ENCODE measurements at regions not wholly inside any gene's neighbourhood (a gene's known extent, or its start where the extent isn't known, plus 50 kb on each side); places are given as distances from the start of the nearest gene placed in this dataset.

GRCh38 chr11:36803084-36803483 lies 205.0 kb upstream of the RAG2 start (continued):
- TF ChIP-seq, protein P1, sequence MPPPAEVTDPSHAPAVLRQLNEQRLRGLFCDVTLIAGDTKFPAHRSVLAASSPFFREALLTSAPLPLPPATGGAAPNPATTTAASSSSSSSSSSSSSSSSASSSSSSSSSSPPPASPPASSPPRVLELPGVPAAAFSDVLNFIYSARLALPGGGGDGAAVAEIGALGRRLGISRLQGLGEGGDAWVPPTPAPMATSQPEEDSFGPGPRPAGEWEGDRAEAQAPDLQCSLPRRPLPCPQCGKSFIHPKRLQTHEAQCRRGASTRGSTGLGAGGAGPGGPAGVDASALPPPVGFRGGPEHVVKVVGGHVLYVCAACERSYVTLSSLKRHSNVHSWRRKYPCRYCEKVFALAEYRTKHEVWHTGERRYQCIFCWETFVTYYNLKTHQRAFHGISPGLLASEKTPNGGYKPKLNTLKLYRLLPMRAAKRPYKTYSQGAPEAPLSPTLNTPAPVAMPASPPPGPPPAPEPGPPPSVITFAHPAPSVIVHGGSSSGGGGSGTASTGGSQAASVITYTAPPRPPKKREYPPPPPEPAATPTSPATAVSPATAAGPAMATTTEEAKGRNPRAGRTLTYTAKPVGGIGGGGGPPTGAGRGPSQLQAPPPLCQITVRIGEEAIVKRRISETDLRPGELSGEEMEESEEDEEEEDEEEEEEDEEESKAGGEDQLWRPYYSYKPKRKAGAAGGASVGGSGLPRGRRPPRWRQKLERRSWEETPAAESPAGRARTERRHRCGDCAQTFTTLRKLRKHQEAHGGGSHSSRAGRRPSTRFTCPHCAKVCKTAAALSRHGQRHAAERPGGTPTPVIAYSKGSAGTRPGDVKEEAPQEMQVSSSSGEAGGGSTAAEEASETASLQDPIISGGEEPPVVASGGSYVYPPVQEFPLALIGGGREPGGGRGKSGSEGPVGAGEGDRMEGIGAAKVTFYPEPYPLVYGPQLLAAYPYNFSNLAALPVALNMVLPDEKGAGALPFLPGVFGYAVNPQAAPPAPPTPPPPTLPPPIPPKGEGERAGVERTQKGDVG (CRISPR knock-in tag; IDR thresholded peaks at IDR 0.05; ENCODE audit: borderline replicate concordance): no peak
- TF ChIP-seq STAG1 (CRISPR knock-in tag; IDR thresholded peaks at IDR 0.05): no peak

DNA sequence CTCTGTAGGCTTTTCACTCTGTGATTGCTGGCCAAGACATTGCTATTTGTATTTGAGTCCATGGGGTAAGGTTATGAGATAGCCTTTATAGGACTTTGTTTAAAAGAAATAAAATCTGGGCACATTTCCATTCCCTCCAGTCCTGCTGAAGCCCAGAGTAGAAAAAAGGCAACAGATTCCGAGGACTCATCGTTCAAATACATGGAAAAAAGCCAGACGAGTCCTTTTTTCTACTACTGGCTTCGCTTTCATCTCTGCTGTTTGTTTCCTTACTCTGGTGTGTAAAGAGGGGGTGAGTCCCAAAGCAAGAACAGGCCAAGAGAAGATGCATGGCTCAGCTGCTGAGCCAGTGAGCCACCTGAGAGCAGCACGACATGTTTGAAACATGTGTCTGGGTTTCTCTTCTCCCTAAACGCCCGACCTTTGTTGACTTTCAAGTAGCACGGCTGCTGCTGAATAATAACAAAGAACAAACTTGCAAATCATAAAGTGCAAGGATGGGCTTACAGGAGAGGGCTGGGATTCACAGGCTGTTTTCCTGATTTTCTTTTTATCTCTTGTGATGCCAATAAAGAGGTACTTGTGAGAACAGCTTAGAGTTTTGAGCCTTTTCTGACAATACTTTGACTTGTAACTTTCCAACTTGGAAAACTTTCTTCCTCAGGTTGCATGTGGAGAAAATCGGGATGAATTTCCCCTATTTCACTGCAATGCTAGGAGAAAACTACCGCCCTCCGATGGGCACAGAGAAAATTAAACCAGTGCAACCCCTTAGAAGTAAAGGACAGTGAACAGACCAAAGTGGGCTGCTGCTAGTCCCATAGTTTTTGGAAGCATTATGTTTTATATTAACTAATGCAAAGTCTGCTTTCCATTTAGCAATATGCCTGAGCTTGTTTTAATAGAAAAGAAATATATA lies 195.2 kb upstream of the RAG2 start:
- H3K4me1 ChIP-seq (ENCODE audit: insufficient read depth, low read length): no peaks in the 10 kb centered on the region
- ChIA-PET CTCF (ENCODE audit: low intra/inter-chr PET ratio, low total read pairs) (no interaction called here), POLR2A (no interaction called here)
- H3K36me3 ChIP-seq (replicated peaks in 1 of 2; ENCODE audit: control insufficient read depth in 1 of 2, insufficient read depth in 2 of 2, low read length in 2 of 2): no peaks in the 10 kb centered on the region
- H3K27ac ChIP-seq (ENCODE audit: extremely low read length, insufficient read depth, low read length): no peak overlapping the region
- no peak for TF ChIP-seq FOXK1 (CRISPR knock-in tag; IDR thresholded peaks at IDR 0.05; ENCODE audit: borderline replicate concordance, low read depth)
- no peak for TF ChIP-seq HOXD1 (CRISPR knock-in tag; IDR thresholded peaks at IDR 0.05)
- TF ChIP-seq, protein P2, sequence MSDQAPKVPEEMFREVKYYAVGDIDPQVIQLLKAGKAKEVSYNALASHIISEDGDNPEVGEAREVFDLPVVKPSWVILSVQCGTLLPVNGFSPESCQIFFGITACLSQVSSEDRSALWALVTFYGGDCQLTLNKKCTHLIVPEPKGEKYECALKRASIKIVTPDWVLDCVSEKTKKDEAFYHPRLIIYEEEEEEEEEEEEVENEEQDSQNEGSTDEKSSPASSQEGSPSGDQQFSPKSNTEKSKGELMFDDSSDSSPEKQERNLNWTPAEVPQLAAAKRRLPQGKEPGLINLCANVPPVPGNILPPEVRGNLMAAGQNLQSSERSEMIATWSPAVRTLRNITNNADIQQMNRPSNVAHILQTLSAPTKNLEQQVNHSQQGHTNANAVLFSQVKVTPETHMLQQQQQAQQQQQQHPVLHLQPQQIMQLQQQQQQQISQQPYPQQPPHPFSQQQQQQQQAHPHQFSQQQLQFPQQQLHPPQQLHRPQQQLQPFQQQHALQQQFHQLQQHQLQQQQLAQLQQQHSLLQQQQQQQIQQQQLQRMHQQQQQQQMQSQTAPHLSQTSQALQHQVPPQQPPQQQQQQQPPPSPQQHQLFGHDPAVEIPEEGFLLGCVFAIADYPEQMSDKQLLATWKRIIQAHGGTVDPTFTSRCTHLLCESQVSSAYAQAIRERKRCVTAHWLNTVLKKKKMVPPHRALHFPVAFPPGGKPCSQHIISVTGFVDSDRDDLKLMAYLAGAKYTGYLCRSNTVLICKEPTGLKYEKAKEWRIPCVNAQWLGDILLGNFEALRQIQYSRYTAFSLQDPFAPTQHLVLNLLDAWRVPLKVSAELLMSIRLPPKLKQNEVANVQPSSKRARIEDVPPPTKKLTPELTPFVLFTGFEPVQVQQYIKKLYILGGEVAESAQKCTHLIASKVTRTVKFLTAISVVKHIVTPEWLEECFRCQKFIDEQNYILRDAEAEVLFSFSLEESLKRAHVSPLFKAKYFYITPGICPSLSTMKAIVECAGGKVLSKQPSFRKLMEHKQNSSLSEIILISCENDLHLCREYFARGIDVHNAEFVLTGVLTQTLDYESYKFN (CRISPR knock-in tag; conservative IDR thresholded peaks at IDR 0.05): no peak
- TF ChIP-seq KDM6A (CRISPR knock-in tag; IDR thresholded peaks at IDR 0.05; ENCODE audit: low read depth): no peak
- no peak for TF ChIP-seq HNF4G (IDR thresholded peaks at IDR 0.05; ENCODE audit: borderline replicate concordance, low read depth, low read length)
- TF ChIP-seq HNF4G (CRISPR knock-in tag; IDR thresholded peaks at IDR 0.05; ENCODE audit: borderline replicate concordance, low read depth): no peak
- TF ChIP-seq YY1 (IDR thresholded peaks at IDR 0.05; ENCODE audit: insufficient read depth, insufficient replicate concordance, low read depth, low read length): no peak
- no peak for TF ChIP-seq TCF12 (IDR thresholded peaks at IDR 0.05)
- TF ChIP-seq TCF12 (CRISPR knock-in tag; IDR thresholded peaks at IDR 0.05): no peak
- TF ChIP-seq, protein P3, sequence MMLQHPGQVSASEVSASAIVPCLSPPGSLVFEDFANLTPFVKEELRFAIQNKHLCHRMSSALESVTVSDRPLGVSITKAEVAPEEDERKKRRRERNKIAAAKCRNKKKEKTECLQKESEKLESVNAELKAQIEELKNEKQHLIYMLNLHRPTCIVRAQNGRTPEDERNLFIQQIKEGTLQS (CRISPR knock-in tag; IDR thresholded peaks at IDR 0.05): no peak
- TF ChIP-seq KLF11 (CRISPR knock-in tag; IDR thresholded peaks at IDR 0.05): no peak
- no peak for TF ChIP-seq ZNF501 (CRISPR knock-in tag; IDR thresholded peaks at IDR 0.05)
- TF ChIP-seq, protein P4, sequence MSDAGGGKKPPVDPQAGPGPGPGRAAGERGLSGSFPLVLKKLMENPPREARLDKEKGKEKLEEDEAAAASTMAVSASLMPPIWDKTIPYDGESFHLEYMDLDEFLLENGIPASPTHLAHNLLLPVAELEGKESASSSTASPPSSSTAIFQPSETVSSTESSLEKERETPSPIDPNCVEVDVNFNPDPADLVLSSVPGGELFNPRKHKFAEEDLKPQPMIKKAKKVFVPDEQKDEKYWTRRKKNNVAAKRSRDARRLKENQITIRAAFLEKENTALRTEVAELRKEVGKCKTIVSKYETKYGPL (CRISPR knock-in tag; IDR thresholded peaks at IDR 0.05): no peak
- intact Hi-C loops (cut with micrococcal nuclease; ENCODE audit: unreplicated experiment) (no loop called here), in situ Hi-C loops (cut with HindIII; ENCODE audit: extremely low pct_ligation_motif_present, low pct_unique_long_range_greater_than_20kb) (no loop called here)
- no peak overlapping the region for H3K9ac ChIP-seq (ENCODE audit: insufficient read depth, low read depth, low read length)
- DNase-seq (ENCODE audit: low spot score) (no peak), ATAC-seq (no peak), FAIRE-seq (no peak)
- no peak overlapping the region for H3K4me3 ChIP-seq (replicated peaks in 1 of 3; ENCODE audit: insufficient read depth in 1 of 3, low read depth in 2 of 3, low read length in 3 of 3)
- WGBS (ENCODE audit: low lambda C conversion rate): 2% methylated on average over 11 of the region's 11 CpGs
- no peaks in the 10 kb centered on the region for H3K27me3 ChIP-seq (ENCODE audit: control insufficient read depth in 1 of 2, insufficient read depth in 2 of 2, low read length in 2 of 2)
- no peak overlapping the region for H3K4me2 ChIP-seq (ENCODE audit: low read depth, low read length)
- no TSS peak for BruUV-seq (replicated peaks)
- H4K20me1 ChIP-seq (ENCODE audit: insufficient read depth, low read length): no peaks in the 10 kb centered on the region
- H3K9me3 ChIP-seq (ENCODE audit: low read length): no peaks in the 10 kb centered on the region
- H2AFZ ChIP-seq (ENCODE audit: low read length): no peak overlapping the region
- H3K79me2 ChIP-seq (ENCODE audit: insufficient read depth, low read length): no peaks in the 10 kb centered on the region

All from HepG2 (cell line).